GM18511 (cell line): ENCODE measurements at regions not wholly inside any gene's neighbourhood (a gene's known extent, or its start where the extent isn't known, plus 50 kb on each side); places are given as distances from the start of the nearest gene placed in this dataset.
"Not testable (repeated sequence)": the region's sequence is repeated elsewhere in the genome, so short reads cannot be mapped to it uniquely, and the experiment has no call there.

Experiments
- ATAC-seq: cut with Tn5 transposase; IDR thresholded peaks from one replicate; pipeline ENCODE4 v1.9.1; 2021; ENCODE audit warnings: mild to moderate bottlenecking, moderate library complexity; ENCODE audit not compliant: unreplicated experiment

DNA sequence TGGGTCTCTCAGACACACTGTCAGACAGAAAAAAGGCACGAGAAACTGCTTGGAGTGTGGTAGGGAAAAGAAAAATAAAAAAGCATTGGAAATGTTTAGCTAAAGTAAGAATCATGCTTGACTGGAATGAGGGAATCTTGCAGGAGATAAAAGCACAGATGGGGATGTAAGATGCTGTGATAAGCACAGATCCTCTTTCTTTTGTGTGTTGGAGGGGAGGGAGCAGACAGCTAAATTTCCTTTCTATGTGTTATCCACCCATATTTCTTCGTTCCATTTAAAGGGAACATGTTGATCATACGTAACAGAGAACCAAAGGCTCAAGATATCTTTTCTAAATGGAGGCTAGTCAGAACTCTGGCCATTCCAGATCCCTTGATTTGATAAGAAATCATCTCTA is 614.0 kb upstream of the LCORL start:
- no peak for ATAC-seq

DNA sequence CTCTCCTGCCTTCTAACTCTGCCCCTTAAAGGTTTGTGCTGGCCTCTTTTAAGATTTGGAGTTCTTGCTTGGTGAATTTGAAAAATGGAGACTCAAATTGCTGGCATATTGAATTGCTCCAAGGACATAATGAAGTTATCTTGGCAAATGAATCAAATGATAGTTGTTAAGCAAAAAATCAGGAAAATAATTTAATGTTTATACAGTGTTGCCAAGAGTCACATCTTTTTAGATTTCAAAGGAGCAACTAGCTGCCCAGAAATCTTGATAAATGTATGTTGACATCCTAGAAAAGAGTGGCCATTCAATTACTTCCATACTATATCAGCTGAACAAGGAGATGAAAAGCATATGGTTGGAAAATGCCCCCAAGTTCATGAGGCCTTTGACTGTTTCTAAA is 610.0 kb upstream of the LCORL start:
- ATAC-seq = no peak

DNA sequence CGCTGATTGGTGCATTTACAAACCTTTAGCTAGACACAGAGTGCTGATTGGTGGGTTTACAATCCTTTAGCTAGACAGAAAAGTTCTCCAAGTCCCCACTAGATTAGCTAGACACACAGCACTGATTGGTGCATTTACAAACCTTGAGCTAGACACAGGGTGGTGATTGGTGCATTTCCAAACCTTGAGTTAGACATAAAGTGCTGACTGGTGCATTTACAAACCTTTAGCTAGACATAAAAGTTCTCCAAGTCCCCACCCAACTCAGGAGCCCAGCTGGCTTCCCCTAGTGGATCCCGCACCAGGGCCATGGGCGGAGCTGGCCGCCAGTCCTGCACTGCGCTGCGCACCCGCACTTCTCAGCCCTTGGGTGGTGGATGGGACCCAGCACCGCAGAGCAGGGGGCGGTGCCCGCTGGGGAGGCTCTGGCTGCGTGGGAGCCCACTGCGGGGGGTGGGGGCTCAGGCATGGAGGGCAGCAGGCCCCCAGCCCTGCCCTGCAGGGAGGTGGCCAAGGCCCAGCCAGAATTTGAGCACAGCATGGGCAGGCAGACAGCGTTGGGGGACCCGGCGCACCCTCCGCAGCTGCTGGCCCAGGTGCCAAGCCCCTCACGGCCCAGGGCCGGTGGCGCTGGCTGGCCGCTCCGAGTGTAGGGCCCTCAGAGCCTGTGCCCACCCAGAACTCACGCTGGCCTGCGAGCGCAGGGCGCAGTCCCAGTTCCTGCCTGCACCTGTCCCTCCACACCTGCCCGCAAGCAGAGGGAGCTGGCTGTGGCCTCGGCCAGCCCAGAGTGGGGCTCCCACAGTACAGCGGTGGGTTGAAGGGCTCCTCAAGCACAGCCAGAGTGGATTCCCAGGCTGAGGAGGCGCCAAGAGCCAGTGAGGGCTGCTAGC is 608.9 kb upstream of the LCORL start:
- no peak for ATAC-seq

DNA sequence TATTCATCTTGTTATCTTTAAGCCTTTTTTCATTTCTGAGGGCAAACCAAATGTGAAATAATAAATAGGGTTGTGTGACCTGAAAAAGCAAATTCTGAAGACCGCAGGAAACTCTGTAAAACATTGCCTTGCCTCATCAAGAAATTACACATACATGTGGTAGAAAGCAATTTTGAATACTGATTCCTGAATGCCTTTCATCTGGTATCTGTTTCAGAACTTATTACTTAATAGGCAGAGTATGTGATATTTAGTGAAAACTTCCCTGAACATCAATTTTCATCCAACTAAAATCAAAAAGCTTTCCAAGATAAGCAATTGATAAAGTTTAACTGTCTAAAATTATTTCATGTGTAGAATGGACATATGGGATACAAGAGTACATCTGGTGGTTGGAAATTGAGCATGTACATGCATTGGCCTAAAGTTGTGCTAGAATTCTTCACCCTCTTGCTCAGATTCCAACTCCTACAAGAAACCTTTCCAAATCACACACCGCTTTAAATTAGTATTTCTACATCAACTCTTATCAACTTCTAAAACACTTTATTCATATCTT is 606.0 kb upstream of the LCORL start:
- no peak for ATAC-seq

DNA sequence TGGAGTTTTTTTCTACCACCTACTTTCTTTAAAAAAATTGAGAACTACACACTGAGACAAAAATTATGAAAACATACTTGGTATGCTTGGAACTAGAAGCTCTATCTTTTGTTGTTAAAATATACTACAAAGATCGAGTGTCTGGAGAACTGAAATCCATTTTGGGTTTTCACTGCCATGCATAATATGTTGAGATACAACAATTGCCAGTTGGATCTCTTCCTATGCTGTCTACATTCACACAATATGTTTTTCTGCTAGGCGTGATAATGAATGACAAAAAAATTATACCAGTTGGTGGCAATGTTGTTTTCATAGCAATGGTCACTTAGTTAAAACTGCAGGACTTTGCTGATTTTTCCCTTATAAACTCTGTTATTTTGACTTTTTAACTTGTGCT is 605.4 kb upstream of the LCORL start:
- ATAC-seq = no peak

DNA sequence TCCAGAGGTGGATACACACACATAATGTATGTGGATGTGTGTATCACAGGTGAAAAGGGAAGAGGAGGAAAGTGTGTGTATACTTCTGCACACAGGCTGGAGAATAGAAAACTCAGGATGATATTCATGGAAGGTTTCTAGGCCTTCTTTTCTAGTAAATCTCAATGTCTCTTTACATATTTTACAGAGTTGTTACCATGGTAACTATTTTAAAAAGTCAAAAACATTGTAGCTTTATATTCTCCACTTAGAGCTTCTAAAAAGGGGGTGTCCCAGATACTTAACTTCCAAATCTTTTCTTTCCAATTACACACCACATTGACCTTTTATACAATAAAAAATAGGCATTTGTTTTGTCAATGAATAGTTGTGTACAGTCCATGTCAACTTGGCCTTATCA is 604.8 kb upstream of the LCORL start:
- ATAC-seq = no peak

DNA sequence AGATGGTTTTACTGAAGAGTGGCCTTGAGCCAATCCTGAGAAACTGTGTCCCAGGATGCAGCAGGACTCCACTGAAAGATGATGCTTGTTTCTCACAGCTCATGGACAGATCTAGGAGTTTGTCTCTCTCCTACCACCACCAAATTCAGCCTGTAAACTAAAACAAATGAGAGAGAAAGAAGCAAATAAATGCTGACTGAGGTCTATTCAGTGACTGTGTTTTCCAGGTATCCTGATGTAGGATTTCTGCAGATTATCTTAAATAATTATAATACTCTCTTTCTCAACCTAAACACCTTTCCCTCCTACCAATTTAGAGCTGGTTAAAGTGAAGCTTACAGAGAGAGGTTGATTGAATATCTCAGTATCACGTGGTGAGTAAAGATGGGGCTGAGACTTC is 599.6 kb upstream of the LCORL start:
- ATAC-seq = no peak

DNA sequence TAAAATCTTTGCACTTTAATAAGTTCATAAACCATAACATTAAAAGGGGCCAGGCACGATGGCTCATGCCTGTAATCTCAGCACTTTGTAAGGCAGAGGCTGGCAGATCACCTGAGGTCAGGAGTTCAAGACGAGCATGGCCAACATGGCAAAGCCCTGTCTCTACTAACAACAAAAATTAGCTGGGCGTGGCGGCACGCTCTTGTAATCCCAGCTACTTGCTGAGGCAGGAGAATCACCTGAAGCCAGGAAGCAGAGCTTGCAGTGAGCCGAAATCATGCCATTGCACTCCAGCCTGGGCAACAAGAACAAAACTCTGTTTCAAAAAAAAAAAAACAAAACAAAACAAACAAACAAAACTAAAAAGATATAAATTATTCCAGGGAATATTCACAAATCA is 595.2 kb upstream of the LCORL start:
- ATAC-seq = no peak

DNA sequence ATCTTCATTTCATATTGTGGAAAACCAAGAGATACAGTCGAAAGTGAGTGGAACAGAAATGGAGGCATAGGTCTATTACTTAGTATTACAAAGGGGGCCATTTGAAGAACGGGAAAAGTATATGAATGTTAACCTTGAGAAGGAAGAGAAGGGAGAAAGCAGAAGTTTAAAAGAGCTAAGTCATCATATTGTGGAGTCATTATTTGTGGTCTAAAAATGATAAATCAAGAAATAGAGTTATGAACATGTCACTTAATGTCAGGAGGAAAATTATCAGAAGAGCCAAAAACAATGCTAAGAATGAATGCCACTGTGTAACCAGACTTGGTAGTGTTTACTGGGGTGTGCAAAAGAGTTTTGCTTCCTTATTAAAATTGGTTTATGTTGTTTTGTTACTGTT is 589.5 kb upstream of the LCORL start:
- ATAC-seq = no peak

DNA sequence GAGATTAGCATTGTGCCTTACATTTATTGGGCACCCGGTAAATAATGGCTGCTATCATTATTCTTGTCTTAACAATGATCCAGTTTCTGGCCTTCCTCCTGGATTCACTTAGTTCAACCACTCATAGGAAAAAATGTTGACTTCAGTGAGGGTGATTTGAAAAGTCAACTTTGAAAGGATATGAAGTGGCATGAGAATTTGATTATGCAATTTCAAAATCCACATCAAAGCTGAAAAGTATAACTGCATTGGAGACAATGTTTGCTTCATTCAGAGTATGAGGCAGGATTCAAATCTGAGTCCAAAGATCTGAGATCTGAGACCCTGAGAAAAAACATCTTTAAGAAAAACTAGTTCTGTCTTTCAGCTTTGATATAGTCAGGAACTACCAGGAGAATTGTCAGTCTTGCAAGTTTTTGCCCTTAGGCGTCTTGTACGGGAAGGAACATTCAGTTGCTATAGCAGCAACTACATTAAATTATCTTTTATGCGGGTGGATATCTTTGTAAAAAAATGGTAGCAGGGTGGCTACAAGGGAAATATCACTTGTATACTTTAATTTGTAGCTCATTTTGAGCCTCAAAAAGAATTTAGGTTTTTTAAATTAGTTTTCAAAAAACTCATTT is 587.5 kb upstream of the LCORL start:
- no peak for ATAC-seq

DNA sequence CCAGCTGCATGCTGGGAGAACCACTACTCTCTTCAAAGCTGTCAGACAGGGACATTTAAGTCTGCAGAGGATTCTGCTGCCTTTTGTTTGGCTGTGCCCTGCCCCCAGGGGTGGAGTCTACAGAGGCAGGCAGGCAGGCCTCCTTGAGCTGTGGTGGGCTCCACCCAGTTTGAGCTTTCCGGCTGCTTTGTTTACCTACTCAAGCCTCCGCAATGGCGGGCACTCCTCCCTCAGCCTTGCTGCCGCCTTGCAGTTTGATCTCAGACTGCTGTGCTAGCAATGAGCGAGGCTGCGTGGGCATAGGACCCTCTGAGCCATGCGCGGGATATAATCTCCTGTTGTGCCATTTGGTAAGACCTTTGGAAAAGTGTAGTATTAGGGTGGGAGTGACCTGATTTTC is 581.1 kb upstream of the LCORL start:
- ATAC-seq = not testable (repeated sequence)

DNA sequence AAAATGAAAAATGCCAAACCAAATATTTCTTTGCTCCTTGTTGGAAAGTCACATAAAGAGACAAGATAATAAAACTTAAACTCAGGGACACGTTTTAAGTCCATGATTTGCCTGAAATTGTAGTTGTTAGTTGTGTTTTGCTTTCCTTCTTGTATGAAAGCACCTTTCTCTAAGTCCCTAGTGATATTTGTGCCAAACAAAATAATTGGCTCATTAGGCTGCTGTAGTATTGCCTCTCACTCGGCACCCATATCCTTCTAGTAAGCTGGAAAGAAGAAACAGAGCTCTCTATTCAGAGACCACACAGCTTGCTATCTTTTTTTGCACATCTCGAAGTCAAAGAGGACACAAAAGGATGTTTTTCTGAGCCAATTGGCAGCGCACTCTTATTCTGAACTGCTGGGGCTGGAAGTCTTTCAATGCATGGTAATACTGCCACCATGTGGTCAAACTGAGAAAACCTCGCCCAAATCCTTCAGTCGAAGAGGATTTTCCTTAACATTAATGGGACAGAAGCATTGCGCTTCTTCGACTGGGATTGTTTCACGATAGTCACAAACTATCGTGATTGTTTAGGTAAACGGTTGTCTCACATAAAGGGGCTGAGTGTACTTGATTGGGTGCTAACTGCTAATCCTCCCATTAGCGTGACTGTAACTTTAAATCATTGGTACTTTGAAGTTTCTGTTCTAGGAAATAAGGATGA is 571.9 kb upstream of the LCORL start:
- ATAC-seq = peak; percentile 93

DNA sequence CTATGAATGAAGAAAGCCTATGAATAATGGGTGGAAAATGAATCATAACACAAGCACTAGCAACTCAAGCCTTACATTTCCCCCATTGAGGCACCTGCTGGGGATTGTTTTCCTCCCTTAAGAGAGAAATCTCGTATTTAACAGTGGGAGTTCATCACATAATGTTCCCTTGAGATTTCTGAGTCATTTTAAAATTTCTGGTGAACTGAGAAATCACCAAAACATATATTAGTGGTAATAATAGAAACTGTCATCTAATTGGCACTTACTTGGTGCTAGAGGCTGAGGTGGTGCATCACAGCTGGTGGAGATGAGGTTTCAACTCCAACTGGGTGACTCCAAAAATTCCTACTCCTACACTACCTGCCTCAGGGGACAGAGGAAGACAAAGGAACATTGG is 561.3 kb upstream of the LCORL start:
- no peak for ATAC-seq

DNA sequence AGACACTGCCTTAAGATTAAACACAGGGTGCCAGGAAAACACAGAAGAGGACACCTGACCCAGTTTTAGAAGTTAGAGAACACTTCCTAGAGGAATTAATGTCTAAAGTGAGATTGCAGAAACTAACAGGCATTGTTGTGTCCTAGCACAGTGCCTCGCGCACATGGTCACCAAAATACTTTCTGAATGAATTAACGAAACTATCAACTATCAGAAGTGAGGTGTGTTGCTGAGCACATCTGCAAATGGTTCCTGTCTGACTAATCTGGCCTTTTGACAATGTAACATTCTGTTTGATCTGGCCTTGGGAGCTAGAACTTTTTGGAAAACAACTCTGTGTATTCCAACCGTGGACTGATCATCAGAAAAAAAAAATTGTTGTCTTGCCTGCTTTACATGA is 556.8 kb upstream of the LCORL start:
- no peak for ATAC-seq

DNA sequence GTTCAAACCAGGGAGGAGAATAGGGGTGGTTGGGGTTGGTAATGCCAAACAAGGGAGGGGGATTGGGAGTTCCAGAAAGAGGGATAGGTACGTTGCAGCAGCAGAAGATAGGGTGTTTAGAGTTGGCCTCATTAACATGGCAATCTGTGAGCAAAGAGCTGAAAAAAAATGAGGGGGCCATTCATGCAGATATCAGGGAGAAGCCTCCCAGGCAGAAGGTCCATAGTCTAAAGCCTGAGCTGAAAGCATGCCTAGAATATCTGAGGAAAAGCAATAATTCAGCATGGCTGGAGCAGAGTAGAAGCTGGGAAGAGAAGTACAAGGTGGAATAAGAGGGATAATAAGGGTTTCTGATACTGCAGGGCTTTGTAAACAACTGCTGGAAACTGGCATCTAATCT is 550.9 kb upstream of the LCORL start:
- ATAC-seq = no peak

DNA sequence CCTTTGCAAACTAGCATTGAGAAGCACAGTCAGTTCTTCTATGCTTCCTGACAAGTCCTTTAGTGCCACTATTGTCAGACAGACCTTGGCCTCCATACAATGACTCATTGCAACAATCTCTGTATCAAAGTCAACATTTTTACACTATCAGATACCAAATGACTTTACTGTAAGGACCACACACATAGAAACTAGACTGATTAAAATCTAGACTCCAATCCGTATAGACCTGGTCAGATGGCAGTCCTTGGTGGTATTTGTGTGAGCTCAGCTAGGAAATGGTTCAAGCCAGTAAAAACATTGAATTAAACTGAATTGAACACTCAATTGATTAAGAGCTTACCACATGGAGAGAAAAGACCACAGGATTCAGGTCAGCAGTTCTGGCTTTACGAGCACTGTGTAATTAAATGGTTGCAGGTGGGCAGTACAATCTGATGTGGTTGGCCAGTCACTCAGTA is 549.8 kb upstream of the LCORL start:
- ATAC-seq = no peak

DNA sequence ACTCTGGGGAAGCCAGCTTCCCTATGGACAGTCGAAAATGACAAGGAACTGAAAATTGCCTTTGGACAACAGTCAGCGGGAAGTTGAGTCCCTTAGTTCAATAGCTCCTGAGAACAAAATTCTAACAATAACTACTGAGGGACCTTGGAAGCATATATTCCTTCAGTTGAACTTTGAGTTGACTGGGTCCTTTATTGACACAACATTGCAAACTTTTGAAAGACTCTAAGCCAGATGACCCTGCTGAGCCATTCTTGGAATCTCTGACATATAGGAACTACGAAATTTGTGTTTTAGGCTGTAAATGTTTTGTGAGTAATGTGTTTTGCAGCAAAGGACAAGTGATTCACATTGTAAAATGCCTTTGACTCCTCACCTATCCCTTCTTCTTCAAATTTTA is 548.8 kb upstream of the LCORL start:
- no peak for ATAC-seq

DNA sequence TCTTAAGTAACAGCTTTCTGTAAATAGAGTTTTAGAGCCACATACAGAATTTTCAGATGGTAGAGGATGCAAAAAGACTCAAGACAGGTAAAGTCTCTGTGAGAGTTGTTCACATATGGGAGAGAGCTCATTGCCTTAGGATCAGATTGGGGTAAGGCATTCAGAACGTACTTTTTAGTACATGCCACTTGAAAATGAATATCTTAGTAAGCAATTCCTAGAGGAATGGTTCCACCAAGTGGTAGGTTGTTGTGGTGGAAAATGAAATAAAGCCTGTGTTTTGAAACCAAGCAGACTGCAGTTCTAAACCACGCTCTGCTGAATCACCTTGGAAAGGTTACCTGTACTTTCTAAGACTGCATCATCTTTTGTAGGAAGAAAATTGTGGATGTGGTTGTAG is 547.0 kb upstream of the LCORL start:
- ATAC-seq = no peak

DNA sequence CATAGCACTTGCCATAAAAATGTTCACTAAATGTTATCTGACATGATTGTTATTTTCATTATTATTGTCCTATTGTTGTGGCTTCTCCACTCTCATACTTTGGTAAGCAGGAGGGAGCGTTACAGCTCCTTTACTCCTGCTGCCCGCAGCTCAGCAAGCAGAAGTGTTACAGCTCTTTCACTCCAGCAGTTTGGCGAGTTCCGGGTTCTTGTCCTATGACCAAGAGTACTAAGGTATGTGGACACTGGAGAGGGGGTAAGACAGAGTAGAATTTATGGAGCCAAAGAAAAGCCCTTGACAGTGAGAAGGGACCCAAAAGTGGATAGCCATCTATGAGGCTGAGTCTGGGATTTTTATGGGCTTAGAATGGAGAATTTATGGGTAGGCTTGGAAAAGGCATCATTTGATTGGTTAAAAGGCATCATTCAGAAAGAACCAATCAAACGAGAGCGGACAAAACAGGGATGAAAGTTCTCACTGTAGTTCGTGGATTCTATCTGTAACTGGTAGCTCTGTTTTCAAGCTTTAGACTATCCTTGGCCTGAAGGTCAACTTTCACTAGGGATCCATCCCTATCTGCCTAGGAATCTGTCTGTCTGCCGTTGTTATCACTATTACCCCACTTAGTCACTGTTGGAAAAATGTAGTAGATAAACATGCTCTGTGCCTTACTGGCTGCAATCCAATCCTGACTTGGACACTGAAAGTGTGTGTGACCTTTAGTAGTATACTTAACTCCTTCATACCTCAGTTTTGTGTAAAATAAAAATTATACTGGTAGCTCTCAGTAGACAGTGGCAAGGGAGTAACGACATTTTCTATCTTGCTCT is 545.6 kb upstream of the LCORL start:
- ATAC-seq = no peak

DNA sequence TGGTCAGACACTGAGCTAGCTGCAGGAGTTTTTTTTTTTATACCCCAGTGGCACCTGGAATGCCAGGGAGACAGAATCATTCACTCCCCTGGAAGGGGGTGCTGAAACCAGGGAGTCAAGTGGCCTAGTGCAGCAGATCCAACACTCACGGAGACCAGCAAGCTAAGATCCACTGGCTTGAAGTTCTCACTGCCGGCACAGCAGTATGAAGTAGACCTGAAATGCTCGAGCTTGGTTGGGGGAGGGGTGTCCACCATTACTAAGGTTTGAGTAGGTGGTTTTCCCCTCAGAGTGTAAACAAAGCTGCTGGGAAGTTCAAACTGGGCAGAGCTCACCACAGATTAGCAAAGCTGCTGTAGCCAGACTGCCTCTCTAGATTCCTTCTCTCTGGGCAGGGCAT is 537.9 kb upstream of the LCORL start:
- ATAC-seq = no peak

DNA sequence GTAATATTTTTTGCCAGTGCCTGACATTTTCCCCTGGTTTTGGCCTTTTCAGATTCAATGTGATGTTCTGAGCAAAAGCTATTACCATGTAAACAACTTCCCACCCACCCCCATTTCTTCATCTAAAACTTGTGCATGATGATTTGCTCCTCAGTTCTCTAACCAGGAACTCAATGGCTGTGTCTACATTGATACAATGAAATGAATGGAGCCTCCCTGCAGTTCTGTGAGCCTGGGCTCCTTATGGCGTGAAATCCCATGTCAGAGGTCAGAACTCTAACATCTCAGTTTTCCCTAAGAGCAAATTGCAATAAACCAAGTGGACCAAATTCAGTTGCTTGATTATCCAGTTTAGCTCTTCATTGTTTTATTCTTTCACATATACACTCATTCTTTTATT is 534.8 kb upstream of the LCORL start:
- ATAC-seq = no peak
